ENCODE measurements at regions not wholly inside any gene's neighbourhood (a gene's known extent, or its start where the extent isn't known, plus 50 kb on each side); places are given as distances from the start of the nearest gene placed in this dataset.
"Not testable (repeated sequence)": the region's sequence is repeated elsewhere in the genome, so short reads cannot be mapped to it uniquely, and the experiment has no call there.

- DNase-seq (ENCODE audit: low read depth): peak; percentile 61
- no peak overlapping the region for H3K4me3 ChIP-seq (ENCODE audit: low read depth, low read length)
Observed at GRCh38 chrX:131595120-131595519, 51.2 kb downstream of the OR13H1 start.

- H3K4me3 ChIP-seq (ENCODE audit: low read depth, low read length): no peak overlapping the region
- no peak for DNase-seq (ENCODE audit: low read depth)
Observed at GRCh38 chrX:131607792-131608369, 64.0 kb downstream of the OR13H1 start.

- no peak overlapping the region for H3K4me3 ChIP-seq (ENCODE audit: low read depth, low read length)
- DNase-seq (ENCODE audit: low read depth): no peak
Observed at GRCh38 chrX:131609480-131609879, 65.6 kb downstream of the OR13H1 start.

- DNase-seq (ENCODE audit: low read depth): no peak
- H3K4me3 ChIP-seq (ENCODE audit: low read depth, low read length): no peak overlapping the region
Observed at GRCh38 chrX:131613260-131613659, 69.4 kb downstream of the OR13H1 start.

- DNase-seq (ENCODE audit: low read depth): no peak
- no peak overlapping the region for H3K4me3 ChIP-seq (ENCODE audit: low read depth, low read length)
Observed at GRCh38 chrX:131614241-131614640, 70.4 kb downstream of the OR13H1 start.

GRCh38 chrX:131617182-131617581, 73.3 kb downstream of the OR13H1 start:
- H3K4me3 ChIP-seq (ENCODE audit: low read depth, low read length): no peak overlapping the region
- peak; percentile 69 for DNase-seq (ENCODE audit: low read depth)

- H3K4me3 ChIP-seq (ENCODE audit: low read depth, low read length): no peak overlapping the region
- no peak for DNase-seq (ENCODE audit: low read depth)
Observed at GRCh38 chrX:131621650-131622049, 77.8 kb downstream of the OR13H1 start.

GRCh38 chrX:131626681-131627296, 82.9 kb downstream of the OR13H1 start:
- no peak for DNase-seq (ENCODE audit: low read depth)
- no peak overlapping the region for H3K4me3 ChIP-seq (ENCODE audit: low read depth, low read length)

- H3K4me3 ChIP-seq (ENCODE audit: low read depth, low read length): no peak overlapping the region
- DNase-seq (ENCODE audit: low read depth): no peak
Observed at GRCh38 chrX:131630534-131630933, 86.7 kb downstream of the OR13H1 start.

- no peak overlapping the region for H3K4me3 ChIP-seq (ENCODE audit: low read depth, low read length)
- no peak for DNase-seq (ENCODE audit: low read depth)
Observed at GRCh38 chrX:131633285-131633917, 89.5 kb downstream of the OR13H1 start.

GRCh38 chrX:131634900-131635299, 91.0 kb downstream of the OR13H1 start:
- H3K4me3 ChIP-seq (ENCODE audit: low read depth, low read length): no peak overlapping the region
- DNase-seq (ENCODE audit: low read depth): no peak

- no peak for DNase-seq (ENCODE audit: low read depth)
- no peak overlapping the region for H3K4me3 ChIP-seq (ENCODE audit: low read depth, low read length)
Observed at GRCh38 chrX:131646106-131646505, 102.2 kb downstream of the OR13H1 start.

- no peak overlapping the region for H3K4me3 ChIP-seq (ENCODE audit: low read depth, low read length)
- DNase-seq (ENCODE audit: low read depth): no peak
Observed at GRCh38 chrX:131649741-131650140, 105.9 kb downstream of the OR13H1 start.

- no peak for DNase-seq (ENCODE audit: low read depth)
Observed at GRCh38 chrX:131650637-131651410, 107.0 kb downstream of the OR13H1 start.

GRCh38 chrX:131663726-131664125, 119.9 kb downstream of the OR13H1 start:
- not testable (repeated sequence) for H3K4me3 ChIP-seq (ENCODE audit: low read depth, low read length); DNase-seq (ENCODE audit: low read depth)

More at GRCh38 chrX:131650637-131651410, 107.0 kb downstream of the OR13H1 start:
- no peak overlapping the region for H3K4me3 ChIP-seq (ENCODE audit: low read depth, low read length)

- DNase-seq (ENCODE audit: low read depth): no peak
- H3K4me3 ChIP-seq (ENCODE audit: low read depth, low read length): no peak overlapping the region
Observed at GRCh38 chrX:131671735-131672134, 127.9 kb downstream of the OR13H1 start.

GRCh38 chrX:131675596-131676194, 131.8 kb downstream of the OR13H1 start:
- H3K4me3 ChIP-seq (ENCODE audit: low read depth, low read length): no peak overlapping the region
- no peak for DNase-seq (ENCODE audit: low read depth)

- H3K4me3 ChIP-seq (ENCODE audit: low read depth, low read length): no peak overlapping the region
- no peak for DNase-seq (ENCODE audit: low read depth)
Observed at GRCh38 chrX:131677655-131678628, 134.1 kb downstream of the OR13H1 start.

- not testable (repeated sequence) for DNase-seq (ENCODE audit: low read depth); H3K4me3 ChIP-seq (ENCODE audit: low read depth, low read length)
Observed at GRCh38 chrX:131682735-131683134, 138.9 kb downstream of the OR13H1 start.

Data from skeletal muscle cell (primary cell).